ENCODE measurements at regions not wholly inside any gene's neighbourhood (a gene's known extent, or its start where the extent isn't known, plus 50 kb on each side); places are given as distances from the start of the nearest gene placed in this dataset.

GRCh38 chr1:25035523-25036116 is 105.5 kb upstream of the RUNX3 start:
- TF ChIP-seq, protein P1, sequence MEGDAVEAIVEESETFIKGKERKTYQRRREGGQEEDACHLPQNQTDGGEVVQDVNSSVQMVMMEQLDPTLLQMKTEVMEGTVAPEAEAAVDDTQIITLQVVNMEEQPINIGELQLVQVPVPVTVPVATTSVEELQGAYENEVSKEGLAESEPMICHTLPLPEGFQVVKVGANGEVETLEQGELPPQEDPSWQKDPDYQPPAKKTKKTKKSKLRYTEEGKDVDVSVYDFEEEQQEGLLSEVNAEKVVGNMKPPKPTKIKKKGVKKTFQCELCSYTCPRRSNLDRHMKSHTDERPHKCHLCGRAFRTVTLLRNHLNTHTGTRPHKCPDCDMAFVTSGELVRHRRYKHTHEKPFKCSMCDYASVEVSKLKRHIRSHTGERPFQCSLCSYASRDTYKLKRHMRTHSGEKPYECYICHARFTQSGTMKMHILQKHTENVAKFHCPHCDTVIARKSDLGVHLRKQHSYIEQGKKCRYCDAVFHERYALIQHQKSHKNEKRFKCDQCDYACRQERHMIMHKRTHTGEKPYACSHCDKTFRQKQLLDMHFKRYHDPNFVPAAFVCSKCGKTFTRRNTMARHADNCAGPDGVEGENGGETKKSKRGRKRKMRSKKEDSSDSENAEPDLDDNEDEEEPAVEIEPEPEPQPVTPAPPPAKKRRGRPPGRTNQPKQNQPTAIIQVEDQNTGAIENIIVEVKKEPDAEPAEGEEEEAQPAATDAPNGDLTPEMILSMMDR (IDR thresholded peaks at IDR 0.05; ENCODE audit: low read length, missing control alignments), result no peak
- DNase-seq (ENCODE audit: low read depth), result no peak
- no peak overlapping the region for H3K4me3 ChIP-seq (replicated peaks; ENCODE audit: low read depth, low read length)

GRCh38 chr1:25034736-25035522 is 104.9 kb upstream of the RUNX3 start:
- DNase-seq (ENCODE audit: low read depth), result no peak
- H3K4me3 ChIP-seq (replicated peaks; ENCODE audit: low read depth, low read length), result no peak overlapping the region
- TF ChIP-seq, protein P1 (IDR thresholded peaks at IDR 0.05; ENCODE audit: low read length, missing control alignments), result no peak

DNA sequence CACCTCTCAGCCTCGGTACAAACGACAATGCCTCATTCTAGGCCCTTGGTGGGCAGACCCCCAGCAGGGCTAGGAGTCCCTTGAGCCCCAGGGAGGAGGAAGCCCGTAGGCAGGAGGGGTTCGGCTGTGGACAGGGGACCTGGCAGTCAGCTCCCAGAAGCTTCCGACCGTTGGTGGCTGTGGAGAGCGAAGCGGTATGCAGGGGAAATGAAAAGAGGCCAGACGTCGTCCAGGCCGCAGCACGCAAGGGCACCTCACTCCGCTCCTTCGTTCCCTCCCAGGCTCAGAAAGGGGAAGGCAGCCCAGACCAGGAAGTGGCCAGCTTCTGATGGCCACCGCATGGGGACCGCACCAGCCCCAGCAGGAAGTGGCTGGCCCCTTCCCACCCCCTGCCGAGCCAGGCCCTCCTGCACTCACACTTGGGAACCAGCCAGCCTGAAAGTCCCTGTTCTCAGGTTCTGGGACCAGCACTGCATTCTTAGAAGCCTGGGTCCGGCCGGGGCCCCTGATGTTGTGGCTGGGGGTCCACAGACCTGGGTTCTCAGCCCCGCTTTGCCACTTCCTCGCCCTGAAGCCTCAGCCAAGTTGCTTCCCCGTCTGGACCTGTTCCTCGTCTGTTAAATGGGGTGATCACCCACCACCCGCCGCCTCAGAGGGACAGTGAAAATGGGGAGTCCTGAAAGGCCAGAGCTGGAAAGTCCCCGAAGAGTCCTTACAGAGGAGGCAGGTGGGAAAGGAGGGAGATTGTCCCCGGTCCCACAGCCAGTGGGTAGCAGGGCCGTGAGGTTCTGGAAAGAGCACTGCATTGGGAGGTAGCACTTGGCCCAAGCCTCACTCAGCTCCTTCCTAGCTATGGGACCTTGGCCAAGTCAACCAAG is 104.0 kb upstream of the RUNX3 start:
- TF ChIP-seq, protein P1 (IDR thresholded peaks at IDR 0.05; ENCODE audit: low read length, missing control alignments), result no peak
- DNase-seq (ENCODE audit: low read depth), result no peak
- H3K4me3 ChIP-seq (replicated peaks; ENCODE audit: low read depth, low read length), result no peak overlapping the region

- DNase-seq (ENCODE audit: low read depth), result no peak
- TF ChIP-seq, protein P1 (IDR thresholded peaks at IDR 0.05; ENCODE audit: low read length, missing control alignments), result no peak
- H3K4me3 ChIP-seq (replicated peaks; ENCODE audit: low read depth, low read length), result no peak overlapping the region
Measured at GRCh38 chr1:25033030-25033827, 103.2 kb upstream of the RUNX3 start.

DNA sequence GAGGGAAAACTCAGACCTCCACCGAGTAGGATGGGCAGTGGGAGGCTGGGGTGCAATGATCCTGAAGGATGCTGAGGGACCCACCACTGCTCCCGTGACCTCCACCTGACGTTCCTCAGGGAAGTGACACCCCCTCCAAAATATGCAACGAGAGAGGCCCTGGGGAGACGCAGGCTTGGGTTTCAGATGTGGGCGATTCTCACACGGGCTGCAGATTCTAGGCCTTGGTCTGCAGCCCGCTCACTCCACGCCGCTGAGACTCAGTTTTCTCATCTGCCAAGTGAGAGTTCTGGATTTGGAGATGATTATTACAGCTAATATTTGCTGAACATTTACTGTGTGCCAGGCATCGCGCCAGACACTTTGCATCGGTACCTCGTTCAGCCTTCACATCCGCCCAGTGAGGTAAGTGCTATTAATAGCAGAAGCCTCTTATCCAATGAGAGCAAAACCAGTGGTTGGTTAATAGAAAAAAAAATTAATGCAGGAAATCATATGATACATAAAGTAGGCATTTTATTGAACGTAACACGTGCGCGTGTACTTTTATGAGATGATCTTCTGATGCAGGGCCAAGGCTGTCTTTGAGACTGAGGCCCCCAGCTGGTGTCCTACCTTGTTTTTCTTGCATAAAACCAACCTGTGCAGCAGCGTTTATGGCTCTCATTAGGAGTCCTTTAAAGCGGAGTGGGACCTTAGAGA is 102.0 kb upstream of the RUNX3 start:
- peak; percentile 77 for DNase-seq (ENCODE audit: low read depth)
- TF ChIP-seq, protein P1 (IDR thresholded peaks at IDR 0.05; ENCODE audit: low read length, missing control alignments), result no peak
- H3K4me3 ChIP-seq (replicated peaks; ENCODE audit: low read depth, low read length), result no peak overlapping the region

DNA sequence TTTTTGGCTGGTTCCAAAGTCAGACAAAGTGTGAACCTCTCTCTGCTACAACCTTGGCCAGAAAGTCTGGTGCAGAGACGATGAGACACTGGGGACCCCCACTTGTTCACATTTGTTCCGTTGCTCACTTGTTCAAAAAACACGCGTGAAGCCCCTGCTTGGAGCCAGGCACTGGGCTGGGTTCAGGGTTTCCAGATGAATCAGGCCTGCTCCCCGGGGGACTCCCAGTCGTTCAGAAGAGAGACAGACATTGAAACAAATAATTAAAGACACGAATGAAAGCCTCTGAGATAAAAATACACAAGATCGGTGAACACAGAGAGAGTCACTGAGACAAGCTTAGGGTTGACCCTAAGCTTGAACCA is 101.5 kb upstream of the RUNX3 start:
- DNase-seq (ENCODE audit: low read depth), result no peak
- TF ChIP-seq, protein P1 (IDR thresholded peaks at IDR 0.05; ENCODE audit: low read length, missing control alignments), result no peak
- no peak overlapping the region for H3K4me3 ChIP-seq (replicated peaks; ENCODE audit: low read depth, low read length)
